Neural cell (in vitro differentiated cells): ENCODE measurements at regions not wholly inside any gene's neighbourhood (a gene's known extent, or its start where the extent isn't known, plus 50 kb on each side); places are given as distances from the start of the nearest gene placed in this dataset.

Source experiments
- H2AFZ ChIP-seq: fragments of 200-600, 300-800 bp; sonication (generic), shearing (Covaris generic); 2 replicates; pipeline ENCODE4 v1.6.0; 2014; ENCODE audit warnings: low read depth, mild to moderate bottlenecking, antibody characterized with exemption, low read length, moderate library complexity
- H3F3A ChIP-seq: fragments of 200-600 bp; shearing (Covaris generic); 2 replicates; pipeline ENCODE4 v1.6.1; 2016; ENCODE audit warnings: mild to moderate bottlenecking, moderate library complexity, mixed read lengths, antibody characterized with exemption, low read length; ENCODE audit not compliant: insufficient read depth, poor library complexity, severe bottlenecking
- H3K27ac ChIP-seq: fragments of 200-600, 300-800 bp; sonication (generic), shearing (Covaris generic); 2 replicates; pipeline ENCODE4 v1.5.1; 2014; ENCODE audit warnings: mild to moderate bottlenecking, low read length, moderate library complexity
- H3K27me3 ChIP-seq: fragments of 300-800, 200-600 bp; sonication (generic), shearing (Covaris generic); 2 replicates; pipeline ENCODE4 v1.6.0; 2014; ENCODE audit warnings: mild to moderate bottlenecking, low read depth, low read length, moderate library complexity; ENCODE audit not compliant: insufficient read depth
- H3K36me3 ChIP-seq: fragments of 300-800, 200-600 bp; sonication (generic), shearing (Covaris generic); 2 replicates; pipeline ENCODE4 v1.5.1; 2014; ENCODE audit warnings: mild to moderate bottlenecking, antibody characterized with exemption, low read length, moderate library complexity; ENCODE audit not compliant: insufficient read depth
- H3K4me2 ChIP-seq: fragments of 300-800, 200-600 bp; sonication (generic), shearing (Covaris generic); 2 replicates; pipeline ENCODE4 v1.6.0; 2014; ENCODE audit warnings: mild to moderate bottlenecking, low read length
- H3K4me3 ChIP-seq: fragments of 300-800, 200-600 bp; sonication (generic), shearing (Covaris generic); 2 replicates; pipeline ENCODE4 v1.5.1; 2014; ENCODE audit warnings: mild to moderate bottlenecking, low read length, moderate library complexity
- H3K79me2 ChIP-seq: fragments of 200-600 bp; shearing (Covaris generic); replicated peaks from 2 replicates; pipeline ENCODE4 v1.6.0; 2014; ENCODE audit warnings: mild to moderate bottlenecking, low read length, moderate library complexity; ENCODE audit not compliant: insufficient read depth
- H3K9ac ChIP-seq: fragments of 300-800, 200-600 bp; sonication (generic), shearing (Covaris generic); 2 replicates; pipeline ENCODE4 v1.6.1; 2016; ENCODE audit warnings: mild to moderate bottlenecking, low read length, mixed read lengths
- H3K9me2 ChIP-seq: fragments of 200-600 bp; shearing (Covaris generic); 2 replicates; pipeline ENCODE4 v1.6.1; 2016; ENCODE audit warnings: mild to moderate bottlenecking, low read length, mixed read lengths; ENCODE audit not compliant: insufficient read depth
- H3K9me3 ChIP-seq: fragments of 200-600, 300-800 bp; sonication (generic), shearing (Covaris generic); 2 replicates; pipeline ENCODE4 v1.6.1; 2016; ENCODE audit warnings: mild to moderate bottlenecking, mixed run types, low read length, moderate library complexity, mixed read lengths
- H4K20me1 ChIP-seq: fragments of 200-600 bp; shearing (Covaris generic); 2 replicates; pipeline ENCODE4 v1.6.1; 2016; ENCODE audit warnings: mild to moderate bottlenecking, mixed run types; ENCODE audit not compliant: insufficient read depth
- CTCF ChIP-seq: fragments of 450-650 bp; IDR thresholded peaks from 2 replicates; pipeline ENCODE4 v1.5.1; 2014; ENCODE audit warnings: antibody characterized with exemption, mild to moderate bottlenecking, moderate library complexity; ENCODE audit not compliant: poor library complexity, severe bottlenecking
- EP300 ChIP-seq: fragments of 450-650 bp; conservative IDR thresholded peaks from 2 replicates; pipeline ENCODE4 v1.6.1; 2014; ENCODE audit warnings: antibody characterized with exemption, mild to moderate bottlenecking, moderate library complexity; ENCODE audit not compliant: poor library complexity, severe bottlenecking
- EZH2 ChIP-seq: fragments of 200-600, 300-800 bp; shearing (Covaris generic), sonication (generic); IDR thresholded peaks from 2 replicates; pipeline ENCODE4 v1.6.1; 2014; ENCODE audit warnings: antibody characterized with exemption, low read length, borderline replicate concordance, mild to moderate bottlenecking; ENCODE audit not compliant: insufficient read depth, poor library complexity, severe bottlenecking
- MXI1 ChIP-seq: fragments of 450-650 bp; conservative IDR thresholded peaks from 2 replicates; pipeline ENCODE4 v1.6.1; 2014; ENCODE audit warnings: antibody characterized with exemption, mild to moderate bottlenecking; ENCODE audit not compliant: poor library complexity, severe bottlenecking
- POLR2AphosphoS5 ChIP-seq: IDR thresholded peaks from 2 replicates; pipeline ENCODE4 v1.6.1; 2012
- RAD21 ChIP-seq: fragments of 450-650 bp; conservative IDR thresholded peaks from 2 replicates; pipeline ENCODE4 v1.6.1; 2014; ENCODE audit warnings: antibody characterized with exemption, mild to moderate bottlenecking, moderate library complexity
- REST ChIP-seq: IDR thresholded peaks from 2 replicates; pipeline ENCODE4 v1.6.1; 2012; ENCODE audit warnings: borderline replicate concordance
- SMC3 ChIP-seq: fragments of 450-650 bp; conservative IDR thresholded peaks from 2 replicates; pipeline ENCODE4 v1.6.1; 2014; ENCODE audit warnings: antibody characterized with exemption, mild to moderate bottlenecking, moderate library complexity; ENCODE audit not compliant: poor library complexity
- TAF1 ChIP-seq: IDR thresholded peaks from 2 replicates; pipeline ENCODE4 v1.6.1; 2012; ENCODE audit warnings: low read depth

GRCh38 chr13:87361216-87361615 is 310.0 kb upstream of the SLITRK5 start:
- Histone ChIP-seq H3K9me3 (no peaks in the 10 kb centered on the region), H4K20me1 (no peaks in the 10 kb centered on the region), H3F3A (no peaks in the 10 kb centered on the region), H3K27me3 (no peaks in the 10 kb centered on the region), H3K9me2 (no peaks in the 10 kb centered on the region), H3K27ac (no peak overlapping the region), H3K4me2 (no peak overlapping the region), H3K9ac (no peak overlapping the region), H3K36me3 (no peaks in the 10 kb centered on the region), H3K4me3 (no peak overlapping the region), H3K79me2 (no peaks in the 10 kb centered on the region), H2AFZ (no peak overlapping the region)
- TF ChIP-seq CTCF: no peak
- TF ChIP-seq REST: no peak
- TF ChIP-seq SMC3: no peak
- no peak for TF ChIP-seq EZH2

- H3K9me3 ChIP-seq: no peaks in the 10 kb centered on the region
Observed at GRCh38 chr13:87368639-87369038, 302.5 kb upstream of the SLITRK5 start.

More at GRCh38 chr13:87368639-87369038, 302.5 kb upstream of the SLITRK5 start:
- Histone ChIP-seq H3K4me3 (no peak overlapping the region), H3K4me2 (no peak overlapping the region), H3K79me2 (no peaks in the 10 kb centered on the region), H2AFZ (no peak overlapping the region), H3K27ac (no peak overlapping the region), H3K36me3 (no peaks in the 10 kb centered on the region), H3K27me3 (no peaks in the 10 kb centered on the region), H3K9me2 (no peaks in the 10 kb centered on the region), H3F3A (no peaks in the 10 kb centered on the region), H4K20me1 (no peaks in the 10 kb centered on the region), H3K9ac (no peak overlapping the region)
- no peak for TF ChIP-seq CTCF
- TF ChIP-seq REST: no peak
- no peak for TF ChIP-seq RAD21
- no peak for TF ChIP-seq TAF1
- TF ChIP-seq MXI1: no peak
- TF ChIP-seq EZH2: no peak
- no peak for TF ChIP-seq POLR2AphosphoS5
- TF ChIP-seq SMC3: no peak
- TF ChIP-seq EP300: no peak
